GM12875 (cell line): ENCODE measurements at regions not wholly inside any gene's neighbourhood (a gene's known extent, or its start where the extent isn't known, plus 50 kb on each side); places are given as distances from the start of the nearest gene placed in this dataset.

Experiments used
- H3K4me3 ChIP-seq: one replicate; pipeline ENCODE4 v1.5.1; 2011; ENCODE audit warnings: low read depth, low read length, control low read depth
- TF ChIP-seq, protein P1 (sequence below): IDR thresholded peaks from 2 replicates; pipeline ENCODE4 v1.5.1; 2011; ENCODE audit warnings: low read depth, mild to moderate bottlenecking, control low read depth, inconsistent platforms, low read length, moderate library complexity, borderline replicate concordance; ENCODE audit not compliant: insufficient read depth

DNA sequence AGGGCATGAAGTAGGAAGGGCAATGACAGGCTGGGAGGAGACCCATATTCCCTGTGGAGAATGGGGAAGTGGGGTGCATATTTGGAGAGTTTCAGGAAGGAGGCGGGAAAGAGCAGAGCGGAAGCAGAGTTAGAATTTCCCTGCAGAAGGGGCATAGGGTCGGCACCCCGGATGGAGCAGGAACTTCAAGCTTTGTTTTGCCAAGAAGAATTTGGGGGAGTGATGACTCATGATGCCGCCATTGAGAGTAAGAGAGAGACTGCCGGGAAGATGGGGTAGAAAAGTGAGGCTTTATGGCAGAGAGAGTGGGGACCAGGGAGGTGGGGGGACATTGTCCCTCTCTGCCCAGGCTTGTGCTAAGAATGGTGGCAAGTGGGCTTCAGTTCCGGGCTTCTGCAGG lies 50.3 kb upstream of the EPB41L1 start:
- TF ChIP-seq, protein P1, sequence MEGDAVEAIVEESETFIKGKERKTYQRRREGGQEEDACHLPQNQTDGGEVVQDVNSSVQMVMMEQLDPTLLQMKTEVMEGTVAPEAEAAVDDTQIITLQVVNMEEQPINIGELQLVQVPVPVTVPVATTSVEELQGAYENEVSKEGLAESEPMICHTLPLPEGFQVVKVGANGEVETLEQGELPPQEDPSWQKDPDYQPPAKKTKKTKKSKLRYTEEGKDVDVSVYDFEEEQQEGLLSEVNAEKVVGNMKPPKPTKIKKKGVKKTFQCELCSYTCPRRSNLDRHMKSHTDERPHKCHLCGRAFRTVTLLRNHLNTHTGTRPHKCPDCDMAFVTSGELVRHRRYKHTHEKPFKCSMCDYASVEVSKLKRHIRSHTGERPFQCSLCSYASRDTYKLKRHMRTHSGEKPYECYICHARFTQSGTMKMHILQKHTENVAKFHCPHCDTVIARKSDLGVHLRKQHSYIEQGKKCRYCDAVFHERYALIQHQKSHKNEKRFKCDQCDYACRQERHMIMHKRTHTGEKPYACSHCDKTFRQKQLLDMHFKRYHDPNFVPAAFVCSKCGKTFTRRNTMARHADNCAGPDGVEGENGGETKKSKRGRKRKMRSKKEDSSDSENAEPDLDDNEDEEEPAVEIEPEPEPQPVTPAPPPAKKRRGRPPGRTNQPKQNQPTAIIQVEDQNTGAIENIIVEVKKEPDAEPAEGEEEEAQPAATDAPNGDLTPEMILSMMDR, result no peak
- H3K4me3 ChIP-seq, result no peak overlapping the region
